ENCODE measurements at regions not wholly inside any gene's neighbourhood (a gene's known extent, or its start where the extent isn't known, plus 50 kb on each side); places are given as distances from the start of the nearest gene placed in this dataset.

GRCh38 chr16:26801628-26802027 lies 265.1 kb upstream of the C16orf82 start:
- TF ChIP-seq CTCF (IDR thresholded peaks at IDR 0.05), result no peak
- no peak for DNase-seq (ENCODE audit: low spot score)
- ATAC-seq (ENCODE audit: low FRiP score), result no peak

GRCh38 chr16:26802440-26802839 lies 264.3 kb upstream of the C16orf82 start:
- ATAC-seq (ENCODE audit: low FRiP score), result no peak

GRCh38 chr16:26802965-26803364 lies 263.8 kb upstream of the C16orf82 start:
- no peak for DNase-seq (ENCODE audit: low spot score)
- no peak for TF ChIP-seq CTCF (IDR thresholded peaks at IDR 0.05)
- ATAC-seq (ENCODE audit: low FRiP score), result no peak

More at GRCh38 chr16:26802440-26802839, 264.3 kb upstream of the C16orf82 start:
- TF ChIP-seq CTCF (IDR thresholded peaks at IDR 0.05), result no peak
- DNase-seq (ENCODE audit: low spot score), result no peak

GRCh38 chr16:26806657-26807056 lies 260.1 kb upstream of the C16orf82 start:
- no peak for TF ChIP-seq CTCF (IDR thresholded peaks at IDR 0.05)
- DNase-seq (ENCODE audit: low spot score) (no peak), ATAC-seq (ENCODE audit: low FRiP score) (no peak)

- no peak for ATAC-seq (ENCODE audit: low FRiP score)
- TF ChIP-seq CTCF (IDR thresholded peaks at IDR 0.05), result no peak
- DNase-seq (ENCODE audit: low spot score), result no peak
These were observed 257.3 kb upstream of the C16orf82 start for GRCh38 chr16:26809461-26809860.

GRCh38 chr16:26816266-26816665 lies 250.5 kb upstream of the C16orf82 start:
- no peak for DNase-seq (ENCODE audit: low spot score)
- no peak for ATAC-seq (ENCODE audit: low FRiP score)
- no peak for TF ChIP-seq CTCF (IDR thresholded peaks at IDR 0.05)

GRCh38 chr16:26816885-26817571 lies 249.7 kb upstream of the C16orf82 start:
- ATAC-seq (ENCODE audit: low FRiP score) (no peak), DNase-seq (ENCODE audit: low spot score) (no peak)

More at GRCh38 chr16:26816885-26817571, 249.7 kb upstream of the C16orf82 start:
- TF ChIP-seq CTCF (IDR thresholded peaks at IDR 0.05), result no peak

All from omental fat pad (tissue), 3 donors.